Left lung (tissue), 4 donors: ENCODE measurements at regions not wholly inside any gene's neighbourhood (a gene's known extent, or its start where the extent isn't known, plus 50 kb on each side); places are given as distances from the start of the nearest gene placed in this dataset.

ENCODE experiments used
- ATAC-seq: fragments of 200-7000 bp; cut with Tn5 transposase; one replicate; pipeline ENCODE4 v1.9.1; 2020; ENCODE audit warnings: moderate library complexity
- DNase-seq, 4 donors: peaks; one replicate each; pipeline ENCODE4 v3.0.0-alpha.2; 2013 to 2020
- H3K27ac ChIP-seq, 2 donors: fragments of 200-600 bp; sonication (generic) in 1 of 2; one replicate each; pipeline versions ENCODE4 v1.5.0 to v1.8.0; 2020 to 2021
- H3K27me3 ChIP-seq, 2 donors: fragments of 200-600 bp; sonication (generic) in 1 of 2; one replicate each; pipeline versions ENCODE4 v1.5.0 to v1.8.0; 2020 to 2021
- H3K36me3 ChIP-seq, 2 donors: fragments of 200-600 bp; sonication (generic) in 1 of 2; one replicate each; pipeline versions ENCODE4 v1.5.0 to v1.8.0; 2020 to 2021
- H3K4me1 ChIP-seq, 2 donors: fragments of 200-600 bp; one replicate each; pipeline ENCODE4 v1.8.0; 2021
- H3K4me3 ChIP-seq, 2 donors: fragments of 200-600 bp; sonication (generic) in 1 of 2; one replicate each; pipeline versions ENCODE4 v1.5.0 to v1.8.0; 2020 to 2021; ENCODE audit warnings: mild to moderate bottlenecking in 1 of 2
- H3K9me3 ChIP-seq, 2 donors: fragments of 200-600 bp; sonication (generic) in 1 of 2; one replicate each; pipeline versions ENCODE4 v1.5.0 to v1.8.0; 2020 to 2021
- intact Hi-C, 2 donors: fragments of 100-400 bp; cut with DNase I; formaldehyde crosslinking; loops; one replicate each; pipeline versions ENCODE4 v1.11.2 to v1.14.2; 2022
- TF ChIP-seq, protein P1 (sequence below), 2 donors: fragments of 200-600 bp; sonication (generic) in 1 of 2; IDR thresholded peaks; one replicate each; pipeline versions ENCODE4 v1.5.0 to v1.8.0; 2021; ENCODE audit warnings: antibody characterized with exemption in 2 of 2
- donor health status: DM: no; HTN: yes; CAD: no.
- donor health status: DM: no; HTN: no; CAD: no.

DNA sequence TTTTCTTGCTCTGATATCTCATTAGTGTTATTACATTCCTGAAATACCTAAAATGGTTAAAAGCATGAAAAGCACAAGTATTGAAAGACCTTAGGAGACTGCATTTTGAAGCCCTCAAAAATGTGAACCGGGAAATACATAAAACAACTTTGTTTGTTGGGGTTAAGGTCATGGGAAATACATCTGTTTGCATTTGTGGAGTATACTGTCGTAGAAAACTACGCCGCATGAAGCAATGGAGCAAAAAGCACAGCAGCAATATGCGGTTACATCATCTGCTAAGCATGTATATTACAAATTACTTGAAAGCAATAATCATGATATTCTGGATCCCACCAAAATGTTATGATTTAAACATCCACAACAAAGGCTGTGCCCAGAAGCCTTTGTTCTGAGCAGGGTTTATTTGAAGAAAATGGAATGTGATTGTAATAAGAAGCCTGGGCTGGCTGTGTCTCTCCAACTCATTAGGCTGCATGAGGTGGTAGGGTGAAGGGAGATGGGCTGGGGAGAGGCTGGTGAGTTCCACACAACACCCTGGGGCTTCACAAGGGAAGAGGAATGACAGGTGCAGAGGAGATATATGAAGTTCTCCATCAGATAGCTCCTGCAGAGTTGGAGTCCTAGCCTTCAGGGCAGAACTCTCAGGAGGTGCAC is 64.7 kb upstream of the LIN7C start:
- no peak overlapping the region for H3K4me3 ChIP-seq
- intact Hi-C loops: no loop called here
- H3K4me1 ChIP-seq: no peaks in the 10 kb centered on the region
- H3K27me3 ChIP-seq: no peaks in the 10 kb centered on the region
- TF ChIP-seq, protein P1, sequence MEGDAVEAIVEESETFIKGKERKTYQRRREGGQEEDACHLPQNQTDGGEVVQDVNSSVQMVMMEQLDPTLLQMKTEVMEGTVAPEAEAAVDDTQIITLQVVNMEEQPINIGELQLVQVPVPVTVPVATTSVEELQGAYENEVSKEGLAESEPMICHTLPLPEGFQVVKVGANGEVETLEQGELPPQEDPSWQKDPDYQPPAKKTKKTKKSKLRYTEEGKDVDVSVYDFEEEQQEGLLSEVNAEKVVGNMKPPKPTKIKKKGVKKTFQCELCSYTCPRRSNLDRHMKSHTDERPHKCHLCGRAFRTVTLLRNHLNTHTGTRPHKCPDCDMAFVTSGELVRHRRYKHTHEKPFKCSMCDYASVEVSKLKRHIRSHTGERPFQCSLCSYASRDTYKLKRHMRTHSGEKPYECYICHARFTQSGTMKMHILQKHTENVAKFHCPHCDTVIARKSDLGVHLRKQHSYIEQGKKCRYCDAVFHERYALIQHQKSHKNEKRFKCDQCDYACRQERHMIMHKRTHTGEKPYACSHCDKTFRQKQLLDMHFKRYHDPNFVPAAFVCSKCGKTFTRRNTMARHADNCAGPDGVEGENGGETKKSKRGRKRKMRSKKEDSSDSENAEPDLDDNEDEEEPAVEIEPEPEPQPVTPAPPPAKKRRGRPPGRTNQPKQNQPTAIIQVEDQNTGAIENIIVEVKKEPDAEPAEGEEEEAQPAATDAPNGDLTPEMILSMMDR (IDR thresholded peaks at IDR 0.05): no peak
- H3K9me3 ChIP-seq: no peaks in the 10 kb centered on the region
- DNase-seq (peak in 2 of 4 donors; percentile 1 to 14), ATAC-seq (no peak)
- no peak overlapping the region for H3K27ac ChIP-seq
- no peaks in the 10 kb centered on the region for H3K36me3 ChIP-seq

DNA sequence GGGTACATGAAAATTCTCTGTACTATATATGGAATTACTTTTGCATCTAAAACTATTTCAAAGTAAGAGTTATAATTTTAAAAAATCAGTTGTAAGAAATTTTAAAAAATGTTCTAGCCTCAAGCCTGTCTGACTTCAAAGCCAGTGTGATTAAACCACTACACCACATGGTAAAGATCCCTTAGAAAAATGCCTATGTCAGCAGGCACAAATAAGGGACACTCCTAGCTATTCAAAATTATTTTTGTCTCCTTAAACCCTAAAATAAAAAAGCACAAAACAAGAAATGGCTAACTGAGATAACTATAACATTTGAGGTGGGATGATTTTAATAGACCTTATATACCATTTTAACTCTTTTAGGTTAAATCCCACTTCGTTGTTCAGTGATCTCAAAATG is 64.0 kb upstream of the LIN7C start:
- ATAC-seq (no peak), DNase-seq (no peak)
- intact Hi-C loops: no loop called here
- H3K27ac ChIP-seq: no peak overlapping the region
- TF ChIP-seq, protein P1 (IDR thresholded peaks at IDR 0.05): no peak
- H3K36me3 ChIP-seq: no peaks in the 10 kb centered on the region
- H3K27me3 ChIP-seq: no peaks in the 10 kb centered on the region
- no peaks in the 10 kb centered on the region for H3K9me3 ChIP-seq
- H3K4me1 ChIP-seq: no peaks in the 10 kb centered on the region
- no peak overlapping the region for H3K4me3 ChIP-seq

DNA sequence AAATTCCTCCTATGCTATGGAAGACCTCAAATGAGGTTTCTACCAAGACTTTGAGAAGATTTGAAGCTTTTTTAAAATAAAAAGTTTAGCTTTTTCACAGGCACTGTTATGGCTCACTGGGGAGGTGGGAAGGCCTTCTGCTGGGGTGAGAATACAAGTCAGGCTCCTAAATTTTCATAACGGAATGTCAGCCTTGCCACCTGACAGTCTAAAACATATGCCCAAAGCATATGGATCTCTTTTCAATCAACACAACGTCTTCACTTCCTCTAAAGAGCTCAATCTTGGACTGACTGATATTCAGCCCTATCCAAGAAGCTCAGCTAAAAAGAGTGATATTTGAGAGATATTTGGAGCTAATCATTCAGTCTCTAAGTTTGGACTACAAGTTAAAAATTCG is 57.1 kb upstream of the LIN7C start:
- Histone ChIP-seq H3K4me1 (no peaks in the 10 kb centered on the region), H3K4me3 (no peak overlapping the region), H3K27ac (no peak overlapping the region), H3K9me3 (no peaks in the 10 kb centered on the region), H3K36me3 (no peaks in the 10 kb centered on the region), H3K27me3 (no peaks in the 10 kb centered on the region)
- TF ChIP-seq, protein P1 (IDR thresholded peaks at IDR 0.05): no peak
- intact Hi-C loops: no loop called here
- ATAC-seq: no peak
- no peak for DNase-seq

DNA sequence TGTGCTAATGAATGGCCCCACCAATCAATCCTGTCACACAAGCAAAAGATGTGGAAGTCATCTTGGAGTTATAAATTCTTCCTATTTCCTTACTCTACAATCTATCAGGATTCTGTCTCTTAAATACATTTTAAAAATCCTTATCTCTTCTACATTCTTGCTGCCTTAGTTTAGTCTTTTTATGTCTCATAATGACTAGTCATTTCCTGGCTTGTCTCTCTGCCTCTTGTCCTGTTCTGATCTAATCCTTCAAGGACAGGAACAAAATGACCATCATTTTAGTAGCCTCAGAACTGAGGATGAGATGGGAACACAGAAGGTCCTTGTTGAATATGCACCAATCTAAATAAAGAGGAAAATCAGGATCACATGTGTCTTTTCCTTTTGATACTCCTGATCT is 56.6 kb upstream of the LIN7C start:
- ATAC-seq (no peak), DNase-seq (no peak)
- Histone ChIP-seq H3K36me3 (no peaks in the 10 kb centered on the region), H3K27me3 (no peaks in the 10 kb centered on the region), H3K4me1 (no peaks in the 10 kb centered on the region), H3K27ac (no peak overlapping the region), H3K9me3 (no peaks in the 10 kb centered on the region), H3K4me3 (no peak overlapping the region)
- intact Hi-C loops: no loop called here
- TF ChIP-seq, protein P1 (IDR thresholded peaks at IDR 0.05): no peak

DNA sequence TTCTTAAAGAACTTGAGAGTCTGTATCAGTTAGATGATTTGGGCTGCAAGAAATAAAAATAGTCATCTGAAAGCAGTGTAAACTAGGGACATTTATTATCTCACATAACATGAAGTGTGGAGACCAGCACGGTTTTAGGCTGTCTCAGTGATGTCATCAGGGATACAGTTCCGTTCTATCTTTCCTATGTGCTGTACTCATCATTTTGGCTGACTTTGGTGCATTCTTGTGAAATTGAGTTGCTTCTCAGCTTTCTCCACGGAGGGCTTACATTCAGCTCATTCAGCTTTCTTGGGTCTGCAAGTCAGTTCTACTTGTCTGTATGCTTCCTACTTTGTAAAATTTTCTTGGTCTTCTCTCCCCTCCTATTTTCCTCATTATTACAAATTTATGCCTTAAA is 51.8 kb upstream of the LIN7C start:
- DNase-seq (no peak), ATAC-seq (no peak)
- Histone ChIP-seq H3K4me3 (no peak overlapping the region), H3K36me3 (no peaks in the 10 kb centered on the region), H3K9me3 (no peaks in the 10 kb centered on the region), H3K27me3 (no peaks in the 10 kb centered on the region), H3K4me1 (no peaks in the 10 kb centered on the region), H3K27ac (no peak overlapping the region)
- intact Hi-C loops: no loop called here
- TF ChIP-seq, protein P1 (IDR thresholded peaks at IDR 0.05): no peak
